Sigmoid colon (tissue), 6 donors: ENCODE measurements at regions not wholly inside any gene's neighbourhood (a gene's known extent, or its start where the extent isn't known, plus 50 kb on each side); places are given as distances from the start of the nearest gene placed in this dataset.

Experiments
- DNase-seq: peaks from one replicate; pipeline ENCODE4 v3.0.0-alpha.2; 2019
- H3K27ac ChIP-seq, 4 donors: fragments of 200-600 bp; sonication (generic); one replicate each; pipeline ENCODE4 v1.5.1; 2016 to 2019; ENCODE audit warnings: mild to moderate bottlenecking in 1 of 4
- H3K27me3 ChIP-seq, 3 donors: fragments of 200-600 bp; sonication (generic); one replicate each; pipeline ENCODE4 v1.5.1; 2019; ENCODE audit warnings: mild to moderate bottlenecking in 1 of 3
- H3K36me3 ChIP-seq, 4 donors: fragments of 200-600 bp; sonication (generic); one replicate each; pipeline ENCODE4 v1.5.1; 2016 to 2019
- H3K4me1 ChIP-seq, 4 donors: fragments of 200-600 bp; sonication (generic); one replicate each; pipeline ENCODE4 v1.5.1; 2017 to 2019
- H3K4me3 ChIP-seq, 4 donors: fragments of 200-600 bp; sonication (generic); one replicate each; pipeline ENCODE4 v1.5.1; 2017 to 2019; ENCODE audit warnings: mild to moderate bottlenecking in 2 of 4, moderate library complexity in 1 of 4
- H3K9me3 ChIP-seq, 4 donors: fragments of 200-600 bp in 3 of 4; sonication (generic) in 3 of 4; one replicate each; pipeline versions ENCODE4 v1.5.1 to v1.6.1; 2013 to 2019
- CTCF ChIP-seq, 4 experiments: fragments of 450-650 bp in 3 of 4; fragments of 200-600 bp in 1 of 4; IDR thresholded peaks; one replicate each; pipeline ENCODE4 v1.5.1; 2016 to 2019; ENCODE audit warnings: antibody characterized with exemption in 4 of 4, mild to moderate bottlenecking in 3 of 4, moderate library complexity in 2 of 4
- EP300 ChIP-seq, 4 donors: sonication (generic); formaldehyde crosslinking; IDR thresholded peaks; one replicate each; pipeline ENCODE4 v1.6.1; 2017; ENCODE audit warnings: antibody characterized with exemption in 4 of 4
- POLR2A ChIP-seq, 2 donors: fragments of 450-650 bp; IDR thresholded peaks; one replicate each; pipeline ENCODE4 v1.6.1; 2016; ENCODE audit warnings: antibody characterized with exemption in 2 of 2, mild to moderate bottlenecking in 2 of 2, moderate library complexity in 2 of 2
- POLR2AphosphoS5 ChIP-seq, 4 donors: sonication (generic); formaldehyde crosslinking; IDR thresholded peaks; one replicate each; pipeline ENCODE4 v1.6.1; 2017; ENCODE audit warnings: antibody characterized with exemption in 4 of 4
- WGBS, 2 donors: extraction: QIAGEN DNeasy Blood & Tissue Kit; methylation state at CpG; one replicate each; pipeline ENCODE4 v1.1.7; 2013; 5-methylcytosine and 5-hydroxymethylcytosine counted together
- intact Hi-C: fragments of 100-400 bp; cut with DNase I; formaldehyde crosslinking; loops from one replicate; pipeline ENCODE4 v1.15.1; 2023
- donor health status: healthy with polysubstance abuse.
- donor health status: healthy.

- Histone ChIP-seq H3K27ac (no peak overlapping the region), H3K9me3 (no peaks in the 10 kb centered on the region), H3K4me1 (no peaks in the 10 kb centered on the region), H3K27me3 (no peaks in the 10 kb centered on the region), H3K4me3 (no peak overlapping the region), H3K36me3 (no peaks in the 10 kb centered on the region)
- intact Hi-C loops = no loop called here
- DNase-seq = no peak
- 76 to 87% methylated on average over 6 of the region's 6 CpGs for WGBS, 2 donors
- no peak for TF ChIP-seq CTCF (IDR thresholded peaks at IDR 0.05)
- TF ChIP-seq POLR2A (IDR thresholded peaks at IDR 0.05) = no peak
- TF ChIP-seq POLR2AphosphoS5 (IDR thresholded peaks at IDR 0.05) = no peak
- no peak for TF ChIP-seq EP300 (IDR thresholded peaks at IDR 0.05)
These were observed 104.6 kb upstream of the EPHA4 start for GRCh38 chr2:221676566-221677172.

- intact Hi-C loops = no loop called here
- no peaks in the 10 kb centered on the region for H3K36me3 ChIP-seq
- H3K27ac ChIP-seq = no peak overlapping the region
- DNase-seq = no peak
- no peaks in the 10 kb centered on the region for H3K27me3 ChIP-seq
- no peaks in the 10 kb centered on the region for H3K4me1 ChIP-seq
- TF ChIP-seq POLR2AphosphoS5 (IDR thresholded peaks at IDR 0.05) (no peak), EP300 (IDR thresholded peaks at IDR 0.05) (no peak), CTCF (IDR thresholded peaks at IDR 0.05) (no peak), POLR2A (IDR thresholded peaks at IDR 0.05) (no peak)
- H3K9me3 ChIP-seq = no peaks in the 10 kb centered on the region
- no peak overlapping the region for H3K4me3 ChIP-seq
- 46 to 51% methylated on average over 5 of the region's 5 CpGs for WGBS, 2 donors
These were observed 103.3 kb upstream of the EPHA4 start for GRCh38 chr2:221675201-221675908.

GRCh38 chr2:221674446-221674845, 102.3 kb upstream of the EPHA4 start:
- Histone ChIP-seq H3K4me1 (no peaks in the 10 kb centered on the region), H3K9me3 (no peaks in the 10 kb centered on the region), H3K4me3 (no peak overlapping the region), H3K27ac (no peak overlapping the region), H3K27me3 (no peaks in the 10 kb centered on the region), H3K36me3 (no peaks in the 10 kb centered on the region)
- intact Hi-C loops = no loop called here
- DNase-seq = no peak
- no peak for TF ChIP-seq POLR2A (IDR thresholded peaks at IDR 0.05)
- TF ChIP-seq POLR2AphosphoS5 (IDR thresholded peaks at IDR 0.05) = no peak
- no peak for TF ChIP-seq EP300 (IDR thresholded peaks at IDR 0.05)
- no peak for TF ChIP-seq CTCF (IDR thresholded peaks at IDR 0.05)
- WGBS, 2 donors = 90% methylated on average over 4 of the region's 4 CpGs

- Histone ChIP-seq H3K36me3 (no peaks in the 10 kb centered on the region), H3K4me3 (no peak overlapping the region), H3K9me3 (no peaks in the 10 kb centered on the region), H3K27ac (no peak overlapping the region), H3K27me3 (no peaks in the 10 kb centered on the region), H3K4me1 (no peaks in the 10 kb centered on the region)
- intact Hi-C loops = no loop called here
- no peak for DNase-seq
- TF ChIP-seq EP300 (IDR thresholded peaks at IDR 0.05) = no peak
- no peak for TF ChIP-seq CTCF (IDR thresholded peaks at IDR 0.05)
- TF ChIP-seq POLR2AphosphoS5 (IDR thresholded peaks at IDR 0.05) = no peak
- TF ChIP-seq POLR2A (IDR thresholded peaks at IDR 0.05) = no peak
- WGBS, 2 donors = 88 to 96% methylated on average over 1 of the region's 1 CpG
These were observed 101.1 kb upstream of the EPHA4 start for GRCh38 chr2:221673248-221673647.
